ENCODE measurements at regions not wholly inside any gene's neighbourhood (a gene's known extent, or its start where the extent isn't known, plus 50 kb on each side); places are given as distances from the start of the nearest gene placed in this dataset.

DNA sequence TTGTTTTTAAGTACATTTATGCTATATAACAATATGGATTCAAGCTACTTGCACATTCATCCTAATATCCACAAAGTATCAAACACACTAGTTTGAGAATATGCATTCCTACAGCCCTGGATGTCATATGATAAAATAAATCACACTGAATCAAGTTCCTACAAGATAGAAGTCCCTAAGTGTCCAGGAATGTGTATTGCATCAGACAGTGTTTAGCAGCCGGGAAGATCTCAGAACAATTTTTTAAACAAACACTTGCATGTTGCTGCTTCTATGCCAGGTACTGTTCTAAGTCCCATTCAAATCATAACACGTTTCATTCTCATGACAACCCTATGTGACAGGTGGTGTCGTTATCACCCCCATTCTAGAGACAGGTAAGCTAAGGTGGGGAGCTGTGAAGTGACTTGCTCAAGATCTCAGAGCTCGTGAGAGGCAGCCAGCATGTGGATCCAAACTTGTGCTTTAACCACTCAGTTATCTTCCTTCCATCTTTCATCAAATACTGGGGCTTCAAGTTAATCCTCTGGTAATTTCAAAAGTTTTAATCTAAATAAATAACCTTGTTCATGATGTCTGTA is 68.3 kb upstream of the KIF26B start:
- TF ChIP-seq POLR2A (IDR thresholded peaks at IDR 0.05), result no peak
- TF ChIP-seq, protein P1, sequence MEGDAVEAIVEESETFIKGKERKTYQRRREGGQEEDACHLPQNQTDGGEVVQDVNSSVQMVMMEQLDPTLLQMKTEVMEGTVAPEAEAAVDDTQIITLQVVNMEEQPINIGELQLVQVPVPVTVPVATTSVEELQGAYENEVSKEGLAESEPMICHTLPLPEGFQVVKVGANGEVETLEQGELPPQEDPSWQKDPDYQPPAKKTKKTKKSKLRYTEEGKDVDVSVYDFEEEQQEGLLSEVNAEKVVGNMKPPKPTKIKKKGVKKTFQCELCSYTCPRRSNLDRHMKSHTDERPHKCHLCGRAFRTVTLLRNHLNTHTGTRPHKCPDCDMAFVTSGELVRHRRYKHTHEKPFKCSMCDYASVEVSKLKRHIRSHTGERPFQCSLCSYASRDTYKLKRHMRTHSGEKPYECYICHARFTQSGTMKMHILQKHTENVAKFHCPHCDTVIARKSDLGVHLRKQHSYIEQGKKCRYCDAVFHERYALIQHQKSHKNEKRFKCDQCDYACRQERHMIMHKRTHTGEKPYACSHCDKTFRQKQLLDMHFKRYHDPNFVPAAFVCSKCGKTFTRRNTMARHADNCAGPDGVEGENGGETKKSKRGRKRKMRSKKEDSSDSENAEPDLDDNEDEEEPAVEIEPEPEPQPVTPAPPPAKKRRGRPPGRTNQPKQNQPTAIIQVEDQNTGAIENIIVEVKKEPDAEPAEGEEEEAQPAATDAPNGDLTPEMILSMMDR (IDR thresholded peaks at IDR 0.05), result no peak

Data from body of pancreas (tissue), 4 donors.